Fibroblast of the aortic adventitia (primary cell): ENCODE measurements at regions not wholly inside any gene's neighbourhood (a gene's known extent, or its start where the extent isn't known, plus 50 kb on each side); places are given as distances from the start of the nearest gene placed in this dataset.
"Not testable (repeated sequence)": the region's sequence is repeated elsewhere in the genome, so short reads cannot be mapped to it uniquely, and the experiment has no call there.

Experiments
- DNase-seq: peaks from one replicate; pipeline ENCODE4 v3.0.0-alpha.2; 2010; ENCODE audit warnings: low read depth
- H3K4me3 ChIP-seq: 2 replicates; pipeline ENCODE4 v1.5.1; 2011; ENCODE audit warnings: low read depth, mild to moderate bottlenecking, control low read depth, low read length, moderate library complexity
- TF ChIP-seq, protein P1 (sequence below): IDR thresholded peaks from 2 replicates; pipeline ENCODE4 v1.5.1; 2011; ENCODE audit warnings: mild to moderate bottlenecking, low read length, control low read depth, inconsistent platforms; ENCODE audit not compliant: insufficient read depth

DNA sequence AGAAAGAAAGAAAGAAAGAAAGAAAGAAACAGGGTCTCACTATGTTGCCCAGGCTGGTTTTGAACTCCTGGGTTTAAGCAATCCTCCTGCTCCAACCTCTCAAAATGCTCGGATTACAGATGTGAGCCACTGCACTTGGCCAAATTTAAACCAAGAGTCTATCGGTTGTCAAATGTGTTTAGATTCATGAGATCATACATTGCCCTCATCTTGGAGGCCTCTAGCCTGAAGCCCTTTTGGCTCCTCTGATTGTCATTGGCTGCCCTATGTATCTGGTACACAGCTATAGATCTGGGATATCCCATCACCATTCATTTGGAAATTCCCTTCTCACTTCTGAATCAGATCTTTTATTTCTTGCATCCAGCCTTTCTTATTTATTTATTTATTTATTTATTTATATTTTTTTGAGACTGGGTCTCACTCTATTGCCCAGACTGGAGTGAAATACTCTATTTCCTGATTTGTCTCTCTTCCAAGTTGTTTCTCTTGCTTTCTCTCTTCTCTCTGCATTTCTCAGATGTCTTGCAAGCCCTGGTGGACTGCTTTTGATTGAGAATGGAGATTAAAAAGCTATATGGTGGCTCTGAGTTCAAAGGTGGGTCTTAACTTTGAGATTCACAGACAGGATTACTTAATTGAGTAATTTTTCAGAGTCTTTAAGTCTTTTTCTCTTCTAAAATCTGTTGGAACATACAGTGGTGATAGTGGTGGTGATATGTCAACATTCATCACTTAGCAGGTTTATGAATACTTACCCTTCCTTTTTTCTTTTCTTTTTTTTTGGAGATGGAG lies 121.9 kb downstream of the GJA1 start:
- TF ChIP-seq, protein P1, sequence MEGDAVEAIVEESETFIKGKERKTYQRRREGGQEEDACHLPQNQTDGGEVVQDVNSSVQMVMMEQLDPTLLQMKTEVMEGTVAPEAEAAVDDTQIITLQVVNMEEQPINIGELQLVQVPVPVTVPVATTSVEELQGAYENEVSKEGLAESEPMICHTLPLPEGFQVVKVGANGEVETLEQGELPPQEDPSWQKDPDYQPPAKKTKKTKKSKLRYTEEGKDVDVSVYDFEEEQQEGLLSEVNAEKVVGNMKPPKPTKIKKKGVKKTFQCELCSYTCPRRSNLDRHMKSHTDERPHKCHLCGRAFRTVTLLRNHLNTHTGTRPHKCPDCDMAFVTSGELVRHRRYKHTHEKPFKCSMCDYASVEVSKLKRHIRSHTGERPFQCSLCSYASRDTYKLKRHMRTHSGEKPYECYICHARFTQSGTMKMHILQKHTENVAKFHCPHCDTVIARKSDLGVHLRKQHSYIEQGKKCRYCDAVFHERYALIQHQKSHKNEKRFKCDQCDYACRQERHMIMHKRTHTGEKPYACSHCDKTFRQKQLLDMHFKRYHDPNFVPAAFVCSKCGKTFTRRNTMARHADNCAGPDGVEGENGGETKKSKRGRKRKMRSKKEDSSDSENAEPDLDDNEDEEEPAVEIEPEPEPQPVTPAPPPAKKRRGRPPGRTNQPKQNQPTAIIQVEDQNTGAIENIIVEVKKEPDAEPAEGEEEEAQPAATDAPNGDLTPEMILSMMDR, result no peak

DNA sequence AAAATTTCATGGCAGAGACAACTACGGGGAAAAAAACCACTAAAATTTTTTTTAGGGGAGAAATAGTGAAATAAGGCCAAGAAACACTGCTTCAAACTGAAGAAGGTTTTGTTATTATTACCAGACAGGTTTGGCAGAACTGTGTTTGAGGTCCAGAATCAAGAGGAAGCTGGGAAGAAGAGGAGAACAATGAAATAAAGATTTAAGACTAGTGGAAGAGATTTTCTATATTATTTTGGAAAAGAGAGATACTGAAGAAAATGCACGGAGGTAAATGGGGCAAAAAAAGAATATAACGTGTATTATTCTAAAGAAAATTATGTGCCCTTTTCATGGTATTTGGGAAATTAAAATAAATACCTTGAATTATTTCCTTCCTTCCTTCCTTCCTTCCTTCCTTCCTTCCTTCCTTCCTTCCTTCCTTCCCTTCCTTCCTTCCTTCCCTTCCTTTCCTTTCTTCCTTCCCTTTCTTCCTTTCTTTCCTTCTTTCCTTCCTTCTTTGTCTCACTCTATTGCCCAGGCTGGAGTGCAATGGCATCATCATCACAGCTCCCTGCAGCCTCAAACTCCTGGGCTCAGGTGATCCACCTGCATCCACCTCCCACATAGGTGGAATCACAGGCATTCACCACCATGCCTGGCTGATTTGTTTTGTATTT lies 124.3 kb downstream of the GJA1 start:
- DNase-seq, result no peak
- no peak overlapping the region for H3K4me3 ChIP-seq
- TF ChIP-seq, protein P1, result no peak

More for the DNA sequence above, 121.9 kb downstream of the GJA1 start:
- no peak overlapping the region for H3K4me3 ChIP-seq
- DNase-seq, result no peak

DNA sequence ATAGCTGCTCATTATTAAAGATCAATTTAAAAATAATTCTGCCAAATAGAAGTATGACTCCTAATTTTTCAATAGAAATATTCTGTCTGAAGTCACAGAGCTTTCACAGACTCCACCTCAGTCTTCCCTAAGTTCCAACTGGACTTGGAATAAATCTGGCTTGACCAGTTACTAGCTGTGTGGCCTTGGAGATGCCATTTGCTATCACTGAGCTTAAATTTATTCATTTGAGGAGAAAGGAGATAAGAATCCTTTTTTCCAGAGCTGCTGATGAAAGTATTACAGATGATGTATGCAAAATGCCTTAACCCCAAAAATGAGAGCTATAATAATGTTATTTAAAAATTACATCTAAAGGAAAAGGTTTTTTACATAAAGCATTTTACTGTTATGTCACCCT lies 125.0 kb downstream of the GJA1 start:
- DNase-seq, result no peak
- H3K4me3 ChIP-seq, result no peak overlapping the region
- TF ChIP-seq, protein P1, result no peak

DNA sequence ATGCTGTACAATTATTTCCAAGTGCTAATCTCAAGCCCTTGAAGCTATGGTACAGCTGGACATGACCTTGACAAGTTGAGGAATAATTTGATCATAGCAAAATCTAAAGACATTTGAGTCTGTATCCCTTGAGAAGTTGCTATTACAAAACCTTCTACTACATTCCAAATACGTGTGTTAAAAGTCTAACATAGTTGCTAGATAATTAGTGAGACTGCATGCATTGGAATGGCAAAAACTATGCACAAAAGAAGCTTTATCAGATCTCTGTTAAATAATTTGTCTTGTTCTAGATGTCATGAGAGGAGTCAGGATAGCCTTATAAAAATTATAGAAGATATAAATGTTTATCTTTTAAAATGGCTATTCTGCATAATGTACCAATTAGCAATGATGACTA lies 127.8 kb downstream of the GJA1 start:
- TF ChIP-seq, protein P1, result no peak
- no peak for DNase-seq
- H3K4me3 ChIP-seq, result no peak overlapping the region

DNA sequence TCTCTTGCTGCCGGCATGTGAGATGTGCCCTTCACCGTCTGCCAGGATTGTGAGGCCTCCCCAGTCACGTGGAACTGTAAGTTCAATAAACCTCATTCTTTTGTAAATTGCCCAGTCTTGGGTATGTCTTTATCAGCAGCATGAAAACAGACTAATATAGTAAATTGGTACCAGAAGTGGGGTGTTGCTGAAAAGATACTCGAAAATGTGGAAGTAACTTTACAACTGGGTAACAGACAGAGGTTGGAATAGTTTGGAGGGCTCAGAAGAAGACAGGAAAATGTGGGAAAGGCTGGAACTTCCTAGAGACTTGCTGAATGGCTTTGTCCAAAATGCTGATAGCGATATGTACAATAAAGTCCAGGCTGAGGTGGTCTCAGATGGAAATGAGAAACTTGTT lies 129.1 kb downstream of the GJA1 start:
- H3K4me3 ChIP-seq, DNase-seq: not testable (repeated sequence)

DNA sequence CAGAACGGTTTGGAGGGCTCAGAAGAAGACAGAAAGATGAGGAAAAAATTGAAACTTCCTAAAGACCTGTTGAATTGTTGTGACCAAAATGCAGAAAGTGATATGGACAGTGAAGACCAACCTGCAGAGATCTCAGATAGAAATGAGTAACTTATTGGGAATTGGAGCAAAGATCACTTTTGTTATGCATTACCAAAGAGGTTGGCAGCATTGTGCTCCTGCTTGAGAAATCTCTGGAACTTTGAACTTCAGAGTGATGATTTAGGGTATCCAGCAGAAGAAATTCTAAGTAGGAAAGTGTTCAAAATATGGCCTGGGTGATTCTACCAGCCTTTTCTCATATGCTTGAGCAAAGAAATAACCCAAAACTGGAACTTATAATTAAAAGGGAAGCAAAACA lies 136.0 kb downstream of the GJA1 start:
- TF ChIP-seq, protein P1, result no peak
- no peak for DNase-seq
- no peak overlapping the region for H3K4me3 ChIP-seq

DNA sequence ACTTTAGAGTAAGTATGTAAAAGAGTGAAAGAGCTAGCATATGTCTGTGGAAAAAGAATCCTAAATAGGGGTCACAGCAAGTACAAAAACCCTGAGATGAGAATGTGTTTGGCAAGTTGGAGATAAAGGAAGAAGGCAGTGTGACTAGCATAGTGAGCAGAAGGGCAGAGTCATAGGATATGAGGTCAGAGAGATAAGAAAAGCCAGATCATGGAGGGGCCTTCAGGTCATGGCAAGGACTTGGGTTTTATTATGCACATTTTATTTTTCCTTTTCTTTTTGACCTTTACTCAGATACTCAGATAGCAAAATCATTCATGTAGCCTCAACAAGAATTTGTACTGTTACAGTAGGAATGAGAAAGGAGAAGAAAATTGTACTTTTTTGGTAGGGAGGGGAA lies 138.0 kb downstream of the GJA1 start:
- TF ChIP-seq, protein P1, result no peak
- DNase-seq, result peak; percentile 65
- no peak overlapping the region for H3K4me3 ChIP-seq
